Uterus (tissue), 2 donors: ENCODE measurements at regions not wholly inside any gene's neighbourhood (a gene's known extent, or its start where the extent isn't known, plus 50 kb on each side); places are given as distances from the start of the nearest gene placed in this dataset.
"Not testable (repeated sequence)": the region's sequence is repeated elsewhere in the genome, so short reads cannot be mapped to it uniquely, and the experiment has no call there.

Experiments
- CTCF ChIP-seq, 4 experiments: fragments of 200-600 bp in 2 of 4; fragments of 450-650 bp in 2 of 4; sonication (generic) in 2 of 4; IDR thresholded peaks; one replicate each; pipeline ENCODE4 v1.5.1; 2016 to 2019; ENCODE audit warnings: antibody characterized with exemption in 4 of 4, mild to moderate bottlenecking in 2 of 4, moderate library complexity in 1 of 4
- POLR2A ChIP-seq, 2 donors: fragments of 450-650 bp; IDR thresholded peaks; one replicate each; pipeline ENCODE4 v1.6.1; 2016; ENCODE audit warnings: antibody characterized with exemption in 2 of 2, mild to moderate bottlenecking in 1 of 2, moderate library complexity in 1 of 2

DNA sequence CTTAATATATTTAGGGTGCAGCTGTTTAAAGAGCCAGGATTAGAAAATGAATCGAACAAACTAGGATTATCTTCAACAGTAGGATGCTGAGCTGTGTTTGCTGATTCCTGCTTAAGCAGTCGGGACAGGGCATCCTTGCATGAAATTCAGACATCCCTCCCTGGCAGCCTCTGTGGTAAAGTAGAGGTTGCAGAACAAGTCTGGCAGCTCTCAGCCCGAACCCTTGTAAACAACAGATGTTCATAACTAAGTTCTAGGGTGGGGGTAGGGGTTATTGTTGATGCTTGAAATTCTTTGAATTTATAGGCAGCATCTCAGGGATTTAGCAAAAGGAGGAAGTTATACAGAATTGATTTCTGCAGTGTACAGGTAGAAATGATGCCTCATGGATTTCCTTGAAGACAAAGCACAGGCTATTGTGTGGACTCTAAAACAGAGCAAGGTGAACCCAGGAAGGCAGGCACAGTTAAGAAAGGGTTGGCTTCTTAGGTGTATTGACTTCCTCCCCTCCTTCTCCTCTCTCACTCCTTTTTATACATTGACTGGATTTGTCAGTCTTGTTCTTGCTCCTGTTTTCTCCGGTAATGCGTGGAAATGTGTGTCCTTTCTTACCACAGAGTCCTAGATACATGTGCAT is 114.7 kb downstream of the SRGAP2 start:
- not testable (repeated sequence) for TF ChIP-seq POLR2A, CTCF (IDR thresholded peaks at IDR 0.05)
